GM21717 (cell line): ENCODE measurements at regions not wholly inside any gene's neighbourhood (a gene's known extent, or its start where the extent isn't known, plus 50 kb on each side); places are given as distances from the start of the nearest gene placed in this dataset.

ENCODE experiments used
- ATAC-seq: cut with Tn5 transposase; IDR thresholded peaks from one replicate; pipeline ENCODE4 v1.9.1; 2021; ENCODE audit warnings: mild to moderate bottlenecking, moderate library complexity; ENCODE audit not compliant: unreplicated experiment

- no peak for ATAC-seq
These were observed 1958.7 kb upstream of the IGFBP7 start for GRCh38 chr4:59068722-59069418.

- no peak for ATAC-seq
These were observed 1976.2 kb upstream of the IGFBP7 start for GRCh38 chr4:59086410-59086809.

- no peak for ATAC-seq
These were observed 1981.3 kb upstream of the IGFBP7 start for GRCh38 chr4:59091146-59092142.

GRCh38 chr4:59094505-59094904 lies 1984.3 kb upstream of the IGFBP7 start:
- no peak for ATAC-seq

- no peak for ATAC-seq
These were observed 1992.1 kb upstream of the IGFBP7 start for GRCh38 chr4:59102311-59102710.

GRCh38 chr4:59120287-59120814 lies 2010.2 kb upstream of the IGFBP7 start:
- no peak for ATAC-seq

- no peak for ATAC-seq
These were observed 2012.4 kb upstream of the IGFBP7 start for GRCh38 chr4:59122626-59123025.

GRCh38 chr4:59126159-59126558 lies 2016.0 kb upstream of the IGFBP7 start:
- no peak for ATAC-seq

GRCh38 chr4:59127006-59127405 lies 2016.8 kb upstream of the IGFBP7 start:
- ATAC-seq = no peak

GRCh38 chr4:59127743-59128142 lies 2017.6 kb upstream of the IGFBP7 start:
- no peak for ATAC-seq

- ATAC-seq = no peak
These were observed 2025.2 kb upstream of the IGFBP7 start for GRCh38 chr4:59135248-59135985.

GRCh38 chr4:59161249-59161648 lies 2038.9 kb upstream of the ADGRL3 start:
- ATAC-seq = no peak

- ATAC-seq = no peak
These were observed 2024.5 kb upstream of the ADGRL3 start for GRCh38 chr4:59175617-59176016.

GRCh38 chr4:59179372-59179771 lies 2020.8 kb upstream of the ADGRL3 start:
- no peak for ATAC-seq

- no peak for ATAC-seq
These were observed 2020.0 kb upstream of the ADGRL3 start for GRCh38 chr4:59180161-59180560.

- no peak for ATAC-seq
These were observed 2019.2 kb upstream of the ADGRL3 start for GRCh38 chr4:59180969-59181368.

- ATAC-seq = no peak
These were observed 2004.3 kb upstream of the ADGRL3 start for GRCh38 chr4:59195839-59196238.

- no peak for ATAC-seq
These were observed 1999.1 kb upstream of the ADGRL3 start for GRCh38 chr4:59200992-59201391.

GRCh38 chr4:59217910-59218631 lies 1982.1 kb upstream of the ADGRL3 start:
- no peak for ATAC-seq

GRCh38 chr4:59222221-59222620 lies 1977.9 kb upstream of the ADGRL3 start:
- no peak for ATAC-seq
